B cell (primary cell): ENCODE measurements at regions not wholly inside any gene's neighbourhood (a gene's known extent, or its start where the extent isn't known, plus 50 kb on each side); places are given as distances from the start of the nearest gene placed in this dataset.

Experiments used
- ATAC-seq: fragments of 200-7000 bp; cut with Tn5 transposase; one replicate; pipeline ENCODE4 v1.10.0; 2021; ENCODE audit warnings: low read depth, mild to moderate bottlenecking, moderate number of reproducible peaks, moderate library complexity
- CTCF ChIA-PET: fragments of 350-600 bp; sonication (Branson Sonifier 250); formaldehyde crosslinking; loops from one replicate; lab custom pipeline; 2021; ENCODE audit warnings: antibody characterized with exemption, inconsistent platforms; lab: Charles Lee
- POLR2A ChIA-PET: fragments of 350-600 bp; sonication (Branson Sonifier 250); formaldehyde crosslinking; loops from one replicate; lab custom pipeline; 2021; ENCODE audit warnings: antibody characterized with exemption; lab: Charles Lee
- DNase-seq: peaks from one replicate; pipeline ENCODE4 v3.0.0; 2013
- H2AFZ ChIP-seq: 2 replicates; pipeline ENCODE4 v1.6.1; 2012; ENCODE audit warnings: mild to moderate bottlenecking, low read depth, low read length; ENCODE audit not compliant: insufficient read depth, poor library complexity, severe bottlenecking
- H3K27ac ChIP-seq, 2 donors: 1 replicate in 1 of 2; 2 replicates in 1 of 2; pipeline ENCODE4 v1.5.1; 2012 to 2013; ENCODE audit warnings: low read length in 2 of 2, mild to moderate bottlenecking in 2 of 2, moderate library complexity in 1 of 2
- H3K27me3 ChIP-seq, 4 experiments: fragments of 200-600 bp in 1 of 4; sonication (generic) in 1 of 4; replicated peaks in 1 of 4; 1 replicate in 2 of 4; 2 replicates in 2 of 4; pipeline versions ENCODE4 v1.6.1 to v1.7.0; 2013 to 2016; ENCODE audit warnings: low read length in 3 of 4, mild to moderate bottlenecking in 2 of 4, mixed read lengths in 1 of 4, moderate library complexity in 1 of 4; ENCODE audit not compliant: insufficient read depth in 4 of 4, control insufficient read depth in 3 of 4; ENCODE audit errors: control extremely low read depth in 1 of 4
- H3K36me3 ChIP-seq, 2 experiments: replicated peaks in 1 of 2; 1 replicate in 1 of 2; 2 replicates in 1 of 2; pipeline versions ENCODE4 v1.6.1 to v1.7.1; 2013; ENCODE audit warnings: low read length in 1 of 2; ENCODE audit not compliant: insufficient read depth in 2 of 2, control insufficient read depth in 1 of 2; ENCODE audit errors: control extremely low read depth in 1 of 2, extremely low read depth in 1 of 2
- H3K4me1 ChIP-seq, 2 donors: fragments of 200-600 bp in 1 of 2; sonication (generic) in 1 of 2; 1 replicate in 1 of 2; 2 replicates in 1 of 2; pipeline versions ENCODE4 v1.5.1 to v1.6.1; 2013 to 2017; ENCODE audit warnings: low read length in 2 of 2; ENCODE audit not compliant: control insufficient read depth in 2 of 2, insufficient read depth in 2 of 2
- H3K4me2 ChIP-seq: replicated peaks from 2 replicates; pipeline ENCODE3; 2012; ENCODE audit warnings: mild to moderate bottlenecking, low read depth, low read length; ENCODE audit not compliant: poor library complexity, severe bottlenecking
- H3K4me3 ChIP-seq, 5 experiments: fragments of 200-600 bp in 1 of 5; sonication (generic) in 1 of 5; 1 replicate in 3 of 5; 2 replicates in 2 of 5; pipeline versions ENCODE4 v1.5.1 to v1.7.0; 2011 to 2016; ENCODE audit warnings: low read length in 4 of 5, mild to moderate bottlenecking in 4 of 5, low read depth in 2 of 5, control low read depth in 1 of 5, moderate library complexity in 1 of 5; ENCODE audit not compliant: insufficient read depth in 1 of 5; ENCODE audit errors: control extremely low read depth in 1 of 5, extremely low read depth in 1 of 5
- H3K79me2 ChIP-seq: fragments of 200-600 bp; sonication (generic); one replicate; pipeline ENCODE4 v1.6.0; 2016; ENCODE audit warnings: low read length; ENCODE audit not compliant: control insufficient read depth, insufficient read depth
- H3K9ac ChIP-seq: fragments of 200-600 bp; sonication (generic); 2 replicates; pipeline ENCODE4 v1.6.1; 2017; ENCODE audit warnings: mild to moderate bottlenecking, low read length, moderate library complexity
- H3K9me3 ChIP-seq, 3 donors: one replicate each; pipeline versions ENCODE4 v1.6.1 to v1.7.1; 2013; ENCODE audit warnings: low read length in 2 of 3; ENCODE audit not compliant: control insufficient read depth in 2 of 3, insufficient read depth in 1 of 3; ENCODE audit errors: control extremely low read depth in 1 of 3
- H4K20me1 ChIP-seq: 2 replicates; pipeline ENCODE4 v1.6.0; 2012; ENCODE audit warnings: mild to moderate bottlenecking, low read length; ENCODE audit not compliant: insufficient read depth, control insufficient read depth, poor library complexity, severe bottlenecking
- H3K27ac Mint-ChIP-seq: one replicate; pipeline ENCODE4 v1.8.0; 2021; ENCODE audit warnings: mixed read lengths
- H3K27me3 Mint-ChIP-seq: one replicate; pipeline ENCODE4 v1.8.0; 2021; ENCODE audit warnings: mixed read lengths
- H3K4me1 Mint-ChIP-seq: one replicate; pipeline ENCODE4 v1.8.0; 2021; ENCODE audit warnings: mixed read lengths
- H3K4me3 Mint-ChIP-seq: one replicate; pipeline ENCODE4 v1.8.0; 2021; ENCODE audit warnings: mixed read lengths
- H3K9me3 Mint-ChIP-seq: one replicate; pipeline ENCODE4 v1.8.0; 2022; ENCODE audit warnings: mixed read lengths; ENCODE audit not compliant: insufficient read depth
- EZH2 ChIP-seq: IDR thresholded peaks from 2 replicates; pipeline ENCODE4 v1.6.1; 2012; ENCODE audit warnings: borderline replicate concordance, low read depth, mild to moderate bottlenecking, moderate library complexity, low read length; ENCODE audit not compliant: insufficient read depth, poor library complexity, severe bottlenecking
- WGBS: methylation state at CpG from one replicate; pipeline ENCODE4 v1.1.5; 2013; ENCODE audit warnings: missing lambda C conversion rate; ENCODE audit not compliant: insufficient coverage; 5-methylcytosine and 5-hydroxymethylcytosine counted together
- intact Hi-C: fragments of 100-400 bp; cut with micrococcal nuclease; formaldehyde crosslinking; loops from one replicate; pipeline ENCODE4 v1.10.0; 2022
- TF ChIP-seq, protein P1 (sequence below): fragments of 200-600 bp; IDR thresholded peaks from one replicate; pipeline ENCODE4 v1.8.0; 2022; ENCODE audit warnings: antibody characterized with exemption, mild to moderate bottlenecking

DNA sequence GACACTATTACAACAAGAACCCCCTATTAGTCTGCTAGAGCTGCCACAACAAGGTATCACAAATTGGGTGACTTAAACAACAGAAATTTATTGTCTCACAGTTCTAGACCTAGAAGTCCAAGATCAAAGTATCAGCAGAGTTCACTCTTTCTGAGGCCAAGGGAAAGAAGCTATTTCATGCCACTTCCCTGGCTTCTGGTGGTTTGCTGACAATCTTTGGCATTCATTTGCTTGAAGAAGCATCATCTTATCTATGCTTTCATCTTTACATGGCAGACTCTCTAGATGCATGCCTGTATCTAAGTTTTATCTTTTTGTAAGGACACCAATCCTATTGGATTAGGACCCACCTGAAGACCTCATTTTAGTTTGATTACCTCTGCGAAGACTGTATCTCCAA, 296.8 kb upstream of the MARCKS start:
- Histone ChIP-seq H4K20me1 (no peaks in the 10 kb centered on the region), H3K9me3 (peaks cover 0 to 5% (median 0%) of the 10 kb centered on the region in 3 donors), H3K27ac (no peak overlapping the region), H3K36me3 (no peaks in the 10 kb centered on the region), H3K27me3 (no peaks in the 10 kb centered on the region), H3K79me2 (no peaks in the 10 kb centered on the region), H2AFZ (no peak overlapping the region), H3K4me2 (no peak overlapping the region), H3K4me1 (peaks cover 3 to 11% of the 10 kb centered on the region in 2 donors), H3K4me3 (no peak overlapping the region), H3K9ac (no peak overlapping the region)
- intact Hi-C loops = loop anchor here (5.0 kb wide), 1 partner anchor 67 kb away; no protein-coding TSS in a partner anchor
- TF ChIP-seq, protein P1, sequence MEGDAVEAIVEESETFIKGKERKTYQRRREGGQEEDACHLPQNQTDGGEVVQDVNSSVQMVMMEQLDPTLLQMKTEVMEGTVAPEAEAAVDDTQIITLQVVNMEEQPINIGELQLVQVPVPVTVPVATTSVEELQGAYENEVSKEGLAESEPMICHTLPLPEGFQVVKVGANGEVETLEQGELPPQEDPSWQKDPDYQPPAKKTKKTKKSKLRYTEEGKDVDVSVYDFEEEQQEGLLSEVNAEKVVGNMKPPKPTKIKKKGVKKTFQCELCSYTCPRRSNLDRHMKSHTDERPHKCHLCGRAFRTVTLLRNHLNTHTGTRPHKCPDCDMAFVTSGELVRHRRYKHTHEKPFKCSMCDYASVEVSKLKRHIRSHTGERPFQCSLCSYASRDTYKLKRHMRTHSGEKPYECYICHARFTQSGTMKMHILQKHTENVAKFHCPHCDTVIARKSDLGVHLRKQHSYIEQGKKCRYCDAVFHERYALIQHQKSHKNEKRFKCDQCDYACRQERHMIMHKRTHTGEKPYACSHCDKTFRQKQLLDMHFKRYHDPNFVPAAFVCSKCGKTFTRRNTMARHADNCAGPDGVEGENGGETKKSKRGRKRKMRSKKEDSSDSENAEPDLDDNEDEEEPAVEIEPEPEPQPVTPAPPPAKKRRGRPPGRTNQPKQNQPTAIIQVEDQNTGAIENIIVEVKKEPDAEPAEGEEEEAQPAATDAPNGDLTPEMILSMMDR = no peak
- TF ChIP-seq EZH2 = no peak
- ATAC-seq = no peak
- Mint-ChIP-seq H3K4me3 (no peak overlapping the region), H3K27me3 (no peaks in the 10 kb centered on the region), H3K4me1 (peaks cover 23% of the 10 kb centered on the region), H3K27ac (no peak overlapping the region), H3K9me3 (no peaks in the 10 kb centered on the region)
- no CpG with 5 or more reads among the region's 1 CpG for WGBS
- no peak for DNase-seq
- CTCF ChIA-PET = no interaction called here
- POLR2A ChIA-PET = no interaction called here

DNA sequence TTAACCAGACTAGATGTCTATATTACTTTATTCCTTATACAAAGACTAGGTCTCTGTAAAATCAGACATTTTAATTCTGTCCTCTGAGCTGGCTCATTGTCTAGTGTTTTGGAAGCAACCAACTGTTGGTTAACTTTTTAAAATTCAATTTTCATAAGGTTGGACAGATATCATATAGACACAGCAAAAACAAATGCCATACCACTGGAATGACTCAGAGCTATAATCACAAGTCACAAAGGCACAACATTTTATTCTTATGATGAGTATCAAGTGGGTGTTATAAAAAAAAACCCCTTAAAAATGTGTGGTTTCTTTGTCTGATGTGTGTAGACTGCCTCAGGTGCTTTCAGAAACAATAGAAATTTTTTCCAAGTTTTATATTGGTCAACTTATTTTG, 296.2 kb upstream of the MARCKS start:
- ATAC-seq (no peak), DNase-seq (no peak)
- Histone ChIP-seq H3K79me2 (no peaks in the 10 kb centered on the region), H3K36me3 (no peaks in the 10 kb centered on the region), H3K9ac (no peak overlapping the region), H3K27me3 (no peaks in the 10 kb centered on the region), H3K27ac (no peak overlapping the region), H3K4me1 (peaks cover 3 to 11% of the 10 kb centered on the region in 2 donors), H3K4me2 (no peak overlapping the region), H4K20me1 (no peaks in the 10 kb centered on the region), H3K9me3 (peaks cover 0 to 5% (median 0%) of the 10 kb centered on the region in 3 donors), H2AFZ (no peak overlapping the region), H3K4me3 (no peak overlapping the region)
- H3K27me3 Mint-ChIP-seq = no peaks in the 10 kb centered on the region
- ChIA-PET POLR2A (no interaction called here), CTCF (no interaction called here)
- H3K4me1 Mint-ChIP-seq = peaks cover 28% of the 10 kb centered on the region
- H3K27ac Mint-ChIP-seq = no peak overlapping the region
- TF ChIP-seq, protein P1 = no peak
- TF ChIP-seq EZH2 = no peak
- intact Hi-C loops = loop anchor here (5.0 kb wide), 1 partner anchor 66 kb away; no protein-coding TSS in a partner anchor
- H3K4me3 Mint-ChIP-seq = no peak overlapping the region
- no peaks in the 10 kb centered on the region for H3K9me3 Mint-ChIP-seq
